HEK293 (cell line): ENCODE measurements at regions not wholly inside any gene's neighbourhood (a gene's known extent, or its start where the extent isn't known, plus 50 kb on each side); places are given as distances from the start of the nearest gene placed in this dataset.

ENCODE experiments used
- CTCF ChIP-seq: fragments of 450-650 bp; formaldehyde crosslinking; IDR thresholded peaks from 2 replicates; pipeline ENCODE4 v1.5.1; 2016; ENCODE audit warnings: missing biosample characterization, missing genetic modification characterization
- GFI1B ChIP-seq: fragments of 450-650 bp; formaldehyde crosslinking; IDR thresholded peaks from 2 replicates; pipeline ENCODE4 v1.5.1; 2016; ENCODE audit warnings: missing biosample characterization, missing genetic modification characterization
- HOXA7 ChIP-seq: sonication (generic); formaldehyde crosslinking; IDR thresholded peaks from 2 replicates; pipeline ENCODE4 v1.8.1; 2022; ENCODE audit warnings: missing genetic modification reagents, borderline replicate concordance
- PATZ1 ChIP-seq: fragments of 450-650 bp; formaldehyde crosslinking; IDR thresholded peaks from 2 replicates; pipeline ENCODE4 v1.5.1; 2016; ENCODE audit warnings: missing biosample characterization, missing genetic modification characterization
- PBX3 ChIP-seq: sonication (generic); formaldehyde crosslinking; IDR thresholded peaks from 2 replicates; pipeline ENCODE4 v1.8.1; 2022; ENCODE audit warnings: mild to moderate bottlenecking, moderate library complexity, missing genetic modification reagents
- ZBTB26 ChIP-seq: fragments of 450-650 bp; formaldehyde crosslinking; optimal IDR thresholded peaks from 2 replicates; pipeline ENCODE3; 2016; ENCODE audit warnings: missing biosample characterization, mild to moderate bottlenecking, missing genetic modification characterization
- ZNF121 ChIP-seq: fragments of 450-650 bp; formaldehyde crosslinking; IDR thresholded peaks from 2 replicates; pipeline ENCODE4 v1.5.1; 2016; ENCODE audit warnings: missing biosample characterization, missing genetic modification characterization
- ZNF140 ChIP-seq: fragments of 450-650 bp; formaldehyde crosslinking; IDR thresholded peaks from 2 replicates; pipeline ENCODE4 v1.5.1; 2016; ENCODE audit warnings: missing biosample characterization, missing genetic modification characterization
- ZNF510 ChIP-seq: fragments of 450-650 bp; formaldehyde crosslinking; IDR thresholded peaks from 2 replicates; pipeline ENCODE4 v1.5.1; 2018; ENCODE audit warnings: mild to moderate bottlenecking, missing genetic modification characterization, missing biosample characterization; ENCODE audit not compliant: insufficient replicate concordance
- ZNF707 ChIP-seq: fragments of 450-650 bp; formaldehyde crosslinking; IDR thresholded peaks from 2 replicates; pipeline ENCODE4 v1.5.1; 2016; ENCODE audit warnings: missing biosample characterization, missing genetic modification characterization
- ZNF777 ChIP-seq: fragments of 450-650 bp; formaldehyde crosslinking; IDR thresholded peaks from 2 replicates; pipeline ENCODE4 v1.5.1; 2017; ENCODE audit warnings: missing biosample characterization, missing genetic modification characterization, borderline replicate concordance
- TF ChIP-seq, protein P1 (sequence below): fragments of 450-650 bp; formaldehyde crosslinking; IDR thresholded peaks from 2 replicates; pipeline ENCODE4 v1.5.1; 2017; ENCODE audit warnings: missing biosample characterization, missing genetic modification characterization
- TF ChIP-seq, protein P2 (sequence below): fragments of 450-650 bp; formaldehyde crosslinking; IDR thresholded peaks from 2 replicates; pipeline ENCODE4 v1.5.1; 2016; ENCODE audit warnings: missing biosample characterization, missing genetic modification characterization, low read depth
- TF ChIP-seq, protein P3 (sequence below): fragments of 450-650 bp; formaldehyde crosslinking; IDR thresholded peaks from 2 replicates; pipeline ENCODE4 v1.5.1; 2016; ENCODE audit warnings: missing biosample characterization, missing genetic modification characterization

GRCh38 chr1:4275083-4275482 lies 375.0 kb upstream of the C1orf174 start:
- no peak for TF ChIP-seq PBX3 (CRISPR knock-in tag)
- no peak for TF ChIP-seq ZNF510
- TF ChIP-seq CTCF, result no peak
- no peak for TF ChIP-seq ZNF707 (tag by site-specific recombination)
- TF ChIP-seq ZNF140 (tag by site-specific recombination), result no peak
- TF ChIP-seq, protein P1, sequence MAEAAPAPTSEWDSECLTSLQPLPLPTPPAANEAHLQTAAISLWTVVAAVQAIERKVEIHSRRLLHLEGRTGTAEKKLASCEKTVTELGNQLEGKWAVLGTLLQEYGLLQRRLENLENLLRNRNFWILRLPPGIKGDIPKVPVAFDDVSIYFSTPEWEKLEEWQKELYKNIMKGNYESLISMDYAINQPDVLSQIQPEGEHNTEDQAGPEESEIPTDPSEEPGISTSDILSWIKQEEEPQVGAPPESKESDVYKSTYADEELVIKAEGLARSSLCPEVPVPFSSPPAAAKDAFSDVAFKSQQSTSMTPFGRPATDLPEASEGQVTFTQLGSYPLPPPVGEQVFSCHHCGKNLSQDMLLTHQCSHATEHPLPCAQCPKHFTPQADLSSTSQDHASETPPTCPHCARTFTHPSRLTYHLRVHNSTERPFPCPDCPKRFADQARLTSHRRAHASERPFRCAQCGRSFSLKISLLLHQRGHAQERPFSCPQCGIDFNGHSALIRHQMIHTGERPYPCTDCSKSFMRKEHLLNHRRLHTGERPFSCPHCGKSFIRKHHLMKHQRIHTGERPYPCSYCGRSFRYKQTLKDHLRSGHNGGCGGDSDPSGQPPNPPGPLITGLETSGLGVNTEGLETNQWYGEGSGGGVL, result no peak
- TF ChIP-seq ZNF121 (tag by site-specific recombination), result no peak
- TF ChIP-seq, protein P2, sequence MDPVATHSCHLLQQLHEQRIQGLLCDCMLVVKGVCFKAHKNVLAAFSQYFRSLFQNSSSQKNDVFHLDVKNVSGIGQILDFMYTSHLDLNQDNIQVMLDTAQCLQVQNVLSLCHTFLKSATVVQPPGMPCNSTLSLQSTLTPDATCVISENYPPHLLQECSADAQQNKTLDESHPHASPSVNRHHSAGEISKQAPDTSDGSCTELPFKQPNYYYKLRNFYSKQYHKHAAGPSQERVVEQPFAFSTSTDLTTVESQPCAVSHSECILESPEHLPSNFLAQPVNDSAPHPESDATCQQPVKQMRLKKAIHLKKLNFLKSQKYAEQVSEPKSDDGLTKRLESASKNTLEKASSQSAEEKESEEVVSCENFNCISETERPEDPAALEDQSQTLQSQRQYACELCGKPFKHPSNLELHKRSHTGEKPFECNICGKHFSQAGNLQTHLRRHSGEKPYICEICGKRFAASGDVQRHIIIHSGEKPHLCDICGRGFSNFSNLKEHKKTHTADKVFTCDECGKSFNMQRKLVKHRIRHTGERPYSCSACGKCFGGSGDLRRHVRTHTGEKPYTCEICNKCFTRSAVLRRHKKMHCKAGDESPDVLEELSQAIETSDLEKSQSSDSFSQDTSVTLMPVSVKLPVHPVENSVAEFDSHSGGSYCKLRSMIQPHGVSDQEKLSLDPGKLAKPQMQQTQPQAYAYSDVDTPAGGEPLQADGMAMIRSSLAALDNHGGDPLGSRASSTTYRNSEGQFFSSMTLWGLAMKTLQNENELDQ (tag by site-specific recombination), result no peak
- TF ChIP-seq GFI1B, result no peak
- TF ChIP-seq, protein P3, sequence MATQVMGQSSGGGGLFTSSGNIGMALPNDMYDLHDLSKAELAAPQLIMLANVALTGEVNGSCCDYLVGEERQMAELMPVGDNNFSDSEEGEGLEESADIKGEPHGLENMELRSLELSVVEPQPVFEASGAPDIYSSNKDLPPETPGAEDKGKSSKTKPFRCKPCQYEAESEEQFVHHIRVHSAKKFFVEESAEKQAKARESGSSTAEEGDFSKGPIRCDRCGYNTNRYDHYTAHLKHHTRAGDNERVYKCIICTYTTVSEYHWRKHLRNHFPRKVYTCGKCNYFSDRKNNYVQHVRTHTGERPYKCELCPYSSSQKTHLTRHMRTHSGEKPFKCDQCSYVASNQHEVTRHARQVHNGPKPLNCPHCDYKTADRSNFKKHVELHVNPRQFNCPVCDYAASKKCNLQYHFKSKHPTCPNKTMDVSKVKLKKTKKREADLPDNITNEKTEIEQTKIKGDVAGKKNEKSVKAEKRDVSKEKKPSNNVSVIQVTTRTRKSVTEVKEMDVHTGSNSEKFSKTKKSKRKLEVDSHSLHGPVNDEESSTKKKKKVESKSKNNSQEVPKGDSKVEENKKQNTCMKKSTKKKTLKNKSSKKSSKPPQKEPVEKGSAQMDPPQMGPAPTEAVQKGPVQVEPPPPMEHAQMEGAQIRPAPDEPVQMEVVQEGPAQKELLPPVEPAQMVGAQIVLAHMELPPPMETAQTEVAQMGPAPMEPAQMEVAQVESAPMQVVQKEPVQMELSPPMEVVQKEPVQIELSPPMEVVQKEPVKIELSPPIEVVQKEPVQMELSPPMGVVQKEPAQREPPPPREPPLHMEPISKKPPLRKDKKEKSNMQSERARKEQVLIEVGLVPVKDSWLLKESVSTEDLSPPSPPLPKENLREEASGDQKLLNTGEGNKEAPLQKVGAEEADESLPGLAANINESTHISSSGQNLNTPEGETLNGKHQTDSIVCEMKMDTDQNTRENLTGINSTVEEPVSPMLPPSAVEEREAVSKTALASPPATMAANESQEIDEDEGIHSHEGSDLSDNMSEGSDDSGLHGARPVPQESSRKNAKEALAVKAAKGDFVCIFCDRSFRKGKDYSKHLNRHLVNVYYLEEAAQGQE (tag by site-specific recombination), result no peak
- TF ChIP-seq ZBTB26 (tag by site-specific recombination), result no peak
- no peak for TF ChIP-seq PATZ1 (tag by site-specific recombination)
- TF ChIP-seq ZNF777 (tag by site-specific recombination), result no peak
- TF ChIP-seq HOXA7 (CRISPR knock-in tag), result no peak
